A549 (cell line): ENCODE measurements at regions not wholly inside any gene's neighbourhood (a gene's known extent, or its start where the extent isn't known, plus 50 kb on each side); places are given as distances from the start of the nearest gene placed in this dataset.

Experiments
- ATAC-seq, 2 experiments: fragments of 200-7000 bp in 1 of 2; fragments of >200 bp in 1 of 2; cut with Nextera tagmentation in 1 of 2; cut with Tn5 transposase in 1 of 2; 3 replicates each; pipeline versions ENCODE4 v1.8.0 to v1.9.1; 2018 to 2020; ENCODE audit warnings: mild to moderate bottlenecking in 1 of 2, moderate library complexity in 1 of 2
- CTCF ChIA-PET: fragments of 300-600 bp; sonication (Branson Sonifier 250); formaldehyde crosslinking; extraction: SDS; loops from one replicate; lab custom pipeline; 2021; ENCODE audit warnings: antibody characterized with exemption, inconsistent platforms; lab: Yijun Ruan, JAX
- POLR2A ChIA-PET: fragments of 350-600 bp; formaldehyde crosslinking; extraction: SDS; loops from one replicate; lab custom pipeline; 2021; ENCODE audit warnings: antibody characterized with exemption, inconsistent platforms; lab: Yijun Ruan, JAX
- DNase-seq, 2 experiments: peaks; one replicate each; pipeline versions ENCODE4 v3.0.0 to v3.0.0-alpha.2; 2011 to 2016; ENCODE audit warnings: low read depth in 1 of 2, low spot score in 1 of 2
- FAIRE-seq: peaks from 2 replicates; lab custom pipeline; 2011; peaks lifted over from hg19 to GRCh38; lab: Jason Lieb, UNC
- H3K27ac ChIP-seq, 2 experiments: fragments of >200 bp; sonication (Bioruptor Twin); formaldehyde crosslinking; 3 replicates each; pipeline ENCODE4 v1.5.1; 2016 to 2017
- H3K4me1 ChIP-seq: fragments of >200 bp; sonication (Bioruptor Twin); formaldehyde crosslinking; 3 replicates; pipeline ENCODE4 v1.6.1; 2016
- H3K4me2 ChIP-seq: fragments of >200 bp; sonication (Bioruptor Twin); formaldehyde crosslinking; 3 replicates; pipeline ENCODE4 v1.6.1; 2016
- H3K4me3 ChIP-seq: fragments of >200 bp; sonication (Bioruptor Twin); formaldehyde crosslinking; 3 replicates; pipeline ENCODE4 v1.5.1; 2016
- H3K9me3 ChIP-seq: fragments of >200 bp; sonication (Bioruptor Twin); formaldehyde crosslinking; 3 replicates; pipeline ENCODE4 v1.6.1; 2016
- CBX8 ChIP-seq: fragments of 200-600 bp; sonication (generic); IDR thresholded peaks from 2 replicates; pipeline ENCODE4 v1.6.1; 2016
- CEBPB ChIP-seq, 2 experiments: fragments of >200 bp in 1 of 2; sonication (Bioruptor Twin) in 1 of 2; formaldehyde crosslinking in 1 of 2; IDR thresholded peaks; 2 replicates each; pipeline ENCODE4 v1.6.1; 2012 to 2016
- EHF ChIP-seq: fragments of 250-450 bp; sonication (Bioruptor Pico); IDR thresholded peaks from 2 replicates; pipeline ENCODE4 v1.5.0; 2020; ENCODE audit warnings: mild to moderate bottlenecking
- FOSB ChIP-seq: fragments of 250-450 bp; sonication (Bioruptor Pico); IDR thresholded peaks from 2 replicates; pipeline ENCODE4 v1.5.0; 2020; ENCODE audit warnings: mild to moderate bottlenecking, moderate library complexity
- GATA3 ChIP-seq: IDR thresholded peaks from 2 replicates; pipeline ENCODE4 v1.6.1; 2012; ENCODE audit warnings: borderline replicate concordance
- HDAC2 ChIP-seq: fragments of 200-600 bp; sonication (generic); IDR thresholded peaks from 2 replicates; pipeline ENCODE4 v1.6.1; 2016
- HMGXB4 ChIP-seq: fragments of 250-450 bp; sonication (Bioruptor Pico); IDR thresholded peaks from 2 replicates; pipeline ENCODE4 v1.5.0; 2021; ENCODE audit warnings: mild to moderate bottlenecking, moderate library complexity, borderline replicate concordance
- HOXB13 ChIP-seq: fragments of 250-450 bp; sonication (Bioruptor Pico); IDR thresholded peaks from 2 replicates; pipeline ENCODE4 v1.5.0; 2020; ENCODE audit warnings: low read depth, mild to moderate bottlenecking, moderate library complexity
- JUN ChIP-seq, 2 experiments: fragments of >200 bp; sonication (Bioruptor Twin); formaldehyde crosslinking; IDR thresholded peaks; 2 replicates in 1 of 2; 3 replicates in 1 of 2; pipeline ENCODE4 v1.6.1; 2016 to 2017
- KDM1A ChIP-seq: fragments of 200-600 bp; sonication (generic); IDR thresholded peaks from 2 replicates; pipeline ENCODE4 v1.6.1; 2016; ENCODE audit warnings: low read depth, mild to moderate bottlenecking
- KDM5A ChIP-seq: fragments of 200-600 bp; sonication (generic); IDR thresholded peaks from 2 replicates; pipeline ENCODE4 v1.6.1; 2016; ENCODE audit warnings: antibody characterized with exemption, mild to moderate bottlenecking
- MAFK ChIP-seq: fragments of 450-650 bp; IDR thresholded peaks from 2 replicates; pipeline ENCODE4 v1.6.1; 2014; ENCODE audit not compliant: partially characterized antibody
- MAX ChIP-seq: IDR thresholded peaks from 2 replicates; pipeline ENCODE4 v1.6.1; 2012
- MAZ ChIP-seq: fragments of 150-350 bp; IDR thresholded peaks from 2 replicates; pipeline ENCODE4 v1.6.1; 2014; ENCODE audit warnings: antibody characterized with exemption, low read depth, low read length, borderline replicate concordance
- NFE2L2 ChIP-seq: fragments of 150-350 bp; conservative IDR thresholded peaks from 2 replicates; pipeline ENCODE4 v1.6.1; 2014; ENCODE audit warnings: low read length
- NPAS2 ChIP-seq: fragments of 250-450 bp; sonication (Bioruptor Pico); IDR thresholded peaks from 2 replicates; pipeline ENCODE4 v1.8.0; 2022; ENCODE audit warnings: mild to moderate bottlenecking, moderate library complexity, borderline replicate concordance
- NR3C1 ChIP-seq: fragments of >200 bp; sonication (Bioruptor Twin); formaldehyde crosslinking; IDR thresholded peaks from 3 replicates; pipeline ENCODE4 v1.6.1; 2017
- POLR2A ChIP-seq: IDR thresholded peaks from 2 replicates; pipeline ENCODE4 v1.6.1; 2012; ENCODE audit warnings: mild to moderate bottlenecking, low read length
- POLR2AphosphoS2 ChIP-seq: conservative IDR thresholded peaks from 2 replicates; pipeline ENCODE4 v1.6.1; 2012; ENCODE audit warnings: low read length, improper control_type of control experiment, inconsistent platforms
- RFX5 ChIP-seq: fragments of 450-650 bp; IDR thresholded peaks from 2 replicates; pipeline ENCODE4 v1.7.1; 2014; ENCODE audit warnings: antibody characterized with exemption, mild to moderate bottlenecking, moderate library complexity
- RNF2 ChIP-seq: fragments of 200-600 bp; sonication (generic); IDR thresholded peaks from 2 replicates; pipeline ENCODE4 v1.6.1; 2016; ENCODE audit warnings: low read depth, mild to moderate bottlenecking, antibody characterized with exemption, moderate library complexity, borderline replicate concordance
- SREBF2 ChIP-seq: fragments of 450-650 bp; IDR thresholded peaks from 2 replicates; pipeline ENCODE4 v1.6.1; 2014; ENCODE audit warnings: mild to moderate bottlenecking, moderate library complexity
- ZFP36 ChIP-seq: fragments of 450-650 bp; IDR thresholded peaks from 2 replicates; pipeline ENCODE4 v1.6.1; 2014; ENCODE audit warnings: borderline replicate concordance; ENCODE audit not compliant: partially characterized antibody
- ZNF302 ChIP-seq: fragments of 250-450 bp; sonication (Bioruptor Pico); IDR thresholded peaks from 2 replicates; pipeline ENCODE4 v1.9.0; 2021; ENCODE audit warnings: inconsistent platforms, mild to moderate bottlenecking, moderate library complexity
- WGBS: methylation state at CpG from one replicate; pipeline ENCODE4 v1.1.6; 2017; ENCODE audit errors: missing lambda C conversion rate; 5-methylcytosine and 5-hydroxymethylcytosine counted together
- TF ChIP-seq, protein P1 (sequence below): fragments of 150-350 bp; IDR thresholded peaks from 2 replicates; pipeline ENCODE4 v1.6.1; 2014; ENCODE audit warnings: low read depth, mild to moderate bottlenecking, low read length
- TF ChIP-seq, protein P2 (sequence below): IDR thresholded peaks from 2 replicates; pipeline ENCODE4 v1.6.1; 2012

- CTCF ChIA-PET: no interaction called here
- no peak for FAIRE-seq
- DNase-seq: no peak
Measured at GRCh38 chr1:87186346-87186745, 142.3 kb upstream of the LMO4 start.

GRCh38 chr1:87188640-87189039 is 140.0 kb upstream of the LMO4 start:
- no peaks in the 10 kb centered on the region for H3K9me3 ChIP-seq
- FAIRE-seq (no peak), DNase-seq (no peak), ATAC-seq (no peak)
- H3K4me3 ChIP-seq: no peak overlapping the region
- H3K4me1 ChIP-seq: no peaks in the 10 kb centered on the region
- ChIA-PET POLR2A (no interaction called here), CTCF (no interaction called here)
- TF ChIP-seq NPAS2: no peak
- TF ChIP-seq JUN (IDR thresholded peaks at IDR 0.05): no peak
- TF ChIP-seq, protein P1, sequence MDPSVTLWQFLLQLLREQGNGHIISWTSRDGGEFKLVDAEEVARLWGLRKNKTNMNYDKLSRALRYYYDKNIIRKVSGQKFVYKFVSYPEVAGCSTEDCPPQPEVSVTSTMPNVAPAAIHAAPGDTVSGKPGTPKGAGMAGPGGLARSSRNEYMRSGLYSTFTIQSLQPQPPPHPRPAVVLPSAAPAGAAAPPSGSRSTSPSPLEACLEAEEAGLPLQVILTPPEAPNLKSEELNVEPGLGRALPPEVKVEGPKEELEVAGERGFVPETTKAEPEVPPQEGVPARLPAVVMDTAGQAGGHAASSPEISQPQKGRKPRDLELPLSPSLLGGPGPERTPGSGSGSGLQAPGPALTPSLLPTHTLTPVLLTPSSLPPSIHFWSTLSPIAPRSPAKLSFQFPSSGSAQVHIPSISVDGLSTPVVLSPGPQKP: no peak
- no peak for TF ChIP-seq RFX5
- WGBS: 28% methylated on average over 3 of the region's 3 CpGs
- H3K4me2 ChIP-seq: no peak overlapping the region
- H3K27ac ChIP-seq: no peak overlapping the region

More at GRCh38 chr1:87186346-87186745, 142.3 kb upstream of the LMO4 start:
- no peaks in the 10 kb centered on the region for H3K4me1 ChIP-seq
- no peak for ATAC-seq
- TF ChIP-seq NR3C1: no peak
- TF ChIP-seq HOXB13 (CRISPR knock-in tag): no peak
- TF ChIP-seq POLR2AphosphoS2: no peak
- TF ChIP-seq KDM1A: no peak
- no peak for TF ChIP-seq KDM5A
- TF ChIP-seq, protein P2, sequence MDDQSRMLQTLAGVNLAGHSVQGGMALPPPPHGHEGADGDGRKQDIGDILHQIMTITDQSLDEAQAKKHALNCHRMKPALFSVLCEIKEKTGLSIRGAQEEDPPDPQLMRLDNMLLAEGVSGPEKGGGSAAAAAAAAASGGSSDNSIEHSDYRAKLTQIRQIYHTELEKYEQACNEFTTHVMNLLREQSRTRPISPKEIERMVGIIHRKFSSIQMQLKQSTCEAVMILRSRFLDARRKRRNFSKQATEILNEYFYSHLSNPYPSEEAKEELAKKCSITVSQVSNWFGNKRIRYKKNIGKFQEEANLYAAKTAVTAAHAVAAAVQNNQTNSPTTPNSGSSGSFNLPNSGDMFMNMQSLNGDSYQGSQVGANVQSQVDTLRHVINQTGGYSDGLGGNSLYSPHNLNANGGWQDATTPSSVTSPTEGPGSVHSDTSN: no peak
- TF ChIP-seq FOSB (CRISPR knock-in tag): no peak
- TF ChIP-seq GATA3: no peak
- TF ChIP-seq HDAC2: no peak
- TF ChIP-seq ZFP36: no peak
- no peak for TF ChIP-seq JUN (IDR thresholded peaks at IDR 0.05)
- no peak for TF ChIP-seq ZNF302 (CRISPR knock-in tag)
- no peak for TF ChIP-seq CBX8
- TF ChIP-seq MAZ: no peak
- no peak for TF ChIP-seq MAFK
- TF ChIP-seq RNF2: no peak
- TF ChIP-seq SREBF2: no peak
- no peak for TF ChIP-seq MAX
- no peak for TF ChIP-seq NFE2L2
- POLR2A ChIA-PET: no interaction called here
- 80% methylated on average over 3 of the region's 3 CpGs for WGBS
- H3K27ac ChIP-seq: no peak overlapping the region
- H3K4me3 ChIP-seq: no peak overlapping the region
- no peak overlapping the region for H3K4me2 ChIP-seq
- H3K9me3 ChIP-seq: no peaks in the 10 kb centered on the region

- FAIRE-seq (no peak), ATAC-seq (no peak)
- WGBS: 7% methylated on average over 2 of the region's 2 CpGs
Measured at GRCh38 chr1:87190402-87190801, 138.3 kb upstream of the LMO4 start.

More at GRCh38 chr1:87190402-87190801, 138.3 kb upstream of the LMO4 start:
- no peak for DNase-seq
- no peaks in the 10 kb centered on the region for H3K4me1 ChIP-seq
- TF ChIP-seq HMGXB4 (CRISPR knock-in tag): no peak
- TF ChIP-seq CEBPB (IDR thresholded peaks at IDR 0.05): no peak
- TF ChIP-seq POLR2A: no peak
- TF ChIP-seq, protein P1: no peak
- no peak for TF ChIP-seq EHF (CRISPR knock-in tag)
- TF ChIP-seq ZNF302 (CRISPR knock-in tag): no peak
- no peak overlapping the region for H3K4me2 ChIP-seq
- ChIA-PET CTCF (interaction anchor here (1.4 kb wide), 1 partner anchor 10 kb away, joined by 4 read pairs; no protein-coding TSS in a partner anchor), POLR2A (no interaction called here)
- 0 out of 3 replicates have a peak, but pooled peaks cover 6% of the 10 kb centered on the region for H3K9me3 ChIP-seq
- no peak overlapping the region for H3K27ac ChIP-seq
- no peak overlapping the region for H3K4me3 ChIP-seq
